Esophagus muscularis mucosa (tissue), 4 donors: ENCODE measurements at regions not wholly inside any gene's neighbourhood (a gene's known extent, or its start where the extent isn't known, plus 50 kb on each side); places are given as distances from the start of the nearest gene placed in this dataset.

Experiments used
- DNase-seq: peaks from one replicate; pipeline ENCODE4 v3.0.0-alpha.2; 2017; ENCODE audit errors: extremely low spot score
- H3K27ac ChIP-seq, 4 donors: fragments of 200-600 bp; sonication (generic); replicated peaks in 1 of 4; 1 replicate in 3 of 4; 2 replicates in 1 of 4; pipeline ENCODE4 v1.5.1; 2016 to 2019; ENCODE audit warnings: mild to moderate bottlenecking in 1 of 4
- H3K27me3 ChIP-seq, 4 donors: fragments of 200-600 bp; sonication (generic); one replicate each; pipeline versions ENCODE4 v1.5.1 to v1.6.0; 2016 to 2019
- H3K36me3 ChIP-seq, 4 donors: fragments of 200-600 bp; sonication (generic); one replicate each; pipeline ENCODE4 v1.5.1; 2016 to 2019
- H3K4me1 ChIP-seq, 4 donors: fragments of 200-600 bp; sonication (generic); one replicate each; pipeline ENCODE4 v1.5.1; 2016 to 2019
- H3K4me3 ChIP-seq, 4 donors: fragments of 200-600 bp; sonication (generic); 1 replicate in 2 of 4; 2 replicates in 2 of 4; pipeline ENCODE4 v1.5.1; 2016 to 2019; ENCODE audit warnings: mild to moderate bottlenecking in 4 of 4, moderate library complexity in 1 of 4
- H3K9me3 ChIP-seq, 4 donors: fragments of 200-600 bp; sonication (generic); 1 replicate in 3 of 4; 2 replicates in 1 of 4; pipeline ENCODE4 v1.5.1; 2016 to 2019
- CTCF ChIP-seq, 3 experiments: fragments of 200-600 bp in 2 of 3; fragments of 450-650 bp in 1 of 3; sonication (generic) in 2 of 3; IDR thresholded peaks; one replicate each; pipeline ENCODE4 v1.5.1; 2017 to 2019; ENCODE audit warnings: antibody characterized with exemption in 3 of 3, mild to moderate bottlenecking in 2 of 3, moderate library complexity in 1 of 3
- EP300 ChIP-seq: sonication (generic); formaldehyde crosslinking; IDR thresholded peaks from one replicate; pipeline ENCODE4 v1.6.1; 2017; ENCODE audit warnings: antibody characterized with exemption
- POLR2A ChIP-seq: fragments of 450-650 bp; IDR thresholded peaks from one replicate; pipeline ENCODE4 v1.6.1; 2017; ENCODE audit warnings: antibody characterized with exemption, moderate library complexity, mild to moderate bottlenecking, low read depth
- POLR2AphosphoS5 ChIP-seq, 2 donors: sonication (generic); formaldehyde crosslinking; IDR thresholded peaks; one replicate each; pipeline ENCODE4 v1.6.1; 2017; ENCODE audit warnings: antibody characterized with exemption in 2 of 2
- WGBS: methylation state at CpG from one replicate; pipeline ENCODE4 v1.1.5; 2018; 5-methylcytosine and 5-hydroxymethylcytosine counted together
- intact Hi-C: fragments of 100-400 bp; cut with DNase I; formaldehyde crosslinking; loops from one replicate; pipeline ENCODE4 v1.15.1; 2023

DNA sequence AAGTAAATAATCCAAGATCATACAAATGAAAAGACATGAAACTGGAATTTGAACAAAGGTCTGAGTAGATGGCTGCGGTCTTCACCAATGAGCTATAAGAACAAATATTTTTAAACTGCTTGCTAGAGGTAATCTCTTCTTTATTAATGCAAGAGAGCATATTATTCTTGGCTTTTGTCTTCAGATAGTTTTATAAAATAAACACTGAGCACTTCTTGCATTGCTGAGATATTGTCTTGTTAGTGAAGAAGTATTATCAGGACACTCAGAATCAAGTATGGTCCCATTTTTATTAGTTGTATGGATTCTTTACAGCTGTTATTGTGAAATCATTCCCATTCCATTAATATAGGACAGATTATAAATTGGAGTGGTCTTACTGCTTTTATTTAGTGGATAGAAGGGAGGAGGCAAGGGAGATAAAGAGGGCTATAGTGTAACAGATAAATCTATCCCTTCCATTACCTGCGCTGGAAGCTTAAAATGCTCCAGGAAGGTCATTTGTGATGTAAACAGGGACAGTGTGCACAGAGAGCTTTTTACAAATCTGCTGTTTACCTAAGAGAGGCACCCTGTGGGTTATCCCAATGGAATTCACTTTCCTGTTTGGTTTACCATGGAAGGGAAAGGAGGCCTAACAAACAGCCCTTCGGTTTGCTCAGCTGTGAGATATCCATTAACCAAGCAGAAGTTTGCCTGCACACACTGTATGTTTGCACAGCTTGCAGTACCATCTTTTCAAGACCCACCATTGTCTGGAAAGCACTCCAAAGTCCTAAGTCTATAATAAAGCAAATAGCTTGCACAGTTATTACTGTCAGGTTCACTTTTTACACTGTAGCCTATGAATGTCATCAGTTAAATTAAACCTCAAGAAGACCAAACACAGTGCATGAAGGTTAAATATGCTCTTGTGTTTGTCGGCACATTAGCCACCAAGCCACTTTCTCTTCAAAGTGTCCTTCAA is 347.7 kb upstream of the TGFBR2 start:
- no peaks in the 10 kb centered on the region for H3K9me3 ChIP-seq
- no peak for TF ChIP-seq EP300
- TF ChIP-seq CTCF (IDR thresholded peaks at IDR 0.05): no peak
- no peak for TF ChIP-seq POLR2A
- TF ChIP-seq POLR2AphosphoS5 (IDR thresholded peaks at IDR 0.05): no peak
- no peak overlapping the region for H3K4me3 ChIP-seq
- DNase-seq: no peak
- intact Hi-C loops: no loop called here
- H3K27ac ChIP-seq: no peak overlapping the region
- 80% methylated on average over 4 of the region's 4 CpGs for WGBS
- peaks cover 7 to 41% (median 36%) of the 10 kb centered on the region in 4 donors for H3K4me1 ChIP-seq
- no peaks in the 10 kb centered on the region for H3K27me3 ChIP-seq
- H3K36me3 ChIP-seq: no peaks in the 10 kb centered on the region

DNA sequence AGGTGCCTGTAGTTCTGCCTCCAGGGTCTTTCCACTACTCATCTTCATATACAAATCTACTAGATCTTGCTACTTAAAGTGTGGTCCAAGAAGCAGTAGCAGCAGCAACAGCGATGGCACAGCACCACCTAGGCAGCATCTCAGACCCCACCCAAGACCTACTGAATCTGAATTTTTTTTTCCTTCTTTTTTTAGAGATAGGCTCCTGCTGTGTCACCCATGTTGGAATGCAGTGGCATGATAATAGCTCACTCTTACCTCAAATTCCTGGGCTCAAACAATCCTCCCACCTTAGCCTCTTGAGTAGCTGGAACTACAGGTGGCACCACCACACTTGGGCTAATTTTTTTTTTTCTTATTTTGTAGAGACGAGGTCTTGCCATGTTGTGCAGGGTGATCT is 346.7 kb upstream of the TGFBR2 start:
- no peak overlapping the region for H3K4me3 ChIP-seq
- no peaks in the 10 kb centered on the region for H3K27me3 ChIP-seq
- H3K4me1 ChIP-seq: peaks cover 7 to 41% (median 37%) of the 10 kb centered on the region in 4 donors
- intact Hi-C loops: no loop called here
- H3K27ac ChIP-seq: no peak overlapping the region
- TF ChIP-seq POLR2AphosphoS5 (IDR thresholded peaks at IDR 0.05) (no peak), POLR2A (no peak), CTCF (IDR thresholded peaks at IDR 0.05) (no peak), EP300 (no peak)
- no peaks in the 10 kb centered on the region for H3K9me3 ChIP-seq
- no peak for DNase-seq
- no peaks in the 10 kb centered on the region for H3K36me3 ChIP-seq
- 96% methylated on average over 2 of the region's 2 CpGs for WGBS

DNA sequence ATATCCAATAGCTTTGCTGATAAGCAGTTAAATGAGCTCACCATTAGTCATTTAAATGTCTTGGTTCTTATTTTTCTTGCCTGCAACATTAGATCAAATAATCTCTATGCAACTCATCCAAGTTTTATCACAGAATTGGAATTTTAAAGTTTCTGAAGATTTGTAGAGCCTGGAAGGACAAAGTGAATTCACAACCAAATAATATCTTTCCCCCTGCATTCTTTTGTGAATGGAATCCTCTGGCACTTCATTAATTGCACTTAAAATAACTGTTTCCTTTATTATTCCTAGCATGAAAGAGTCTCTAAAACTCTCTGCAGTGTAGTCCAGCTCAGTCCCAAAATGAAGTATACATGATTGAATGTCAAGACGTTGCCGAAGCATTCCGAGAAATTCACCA is 345.6 kb upstream of the TGFBR2 start:
- 15% methylated on average over 3 of the region's 3 CpGs for WGBS
- TF ChIP-seq EP300 (no peak), CTCF (IDR thresholded peaks at IDR 0.05) (no peak), POLR2AphosphoS5 (IDR thresholded peaks at IDR 0.05) (no peak), POLR2A (no peak)
- no peak for DNase-seq

DNA sequence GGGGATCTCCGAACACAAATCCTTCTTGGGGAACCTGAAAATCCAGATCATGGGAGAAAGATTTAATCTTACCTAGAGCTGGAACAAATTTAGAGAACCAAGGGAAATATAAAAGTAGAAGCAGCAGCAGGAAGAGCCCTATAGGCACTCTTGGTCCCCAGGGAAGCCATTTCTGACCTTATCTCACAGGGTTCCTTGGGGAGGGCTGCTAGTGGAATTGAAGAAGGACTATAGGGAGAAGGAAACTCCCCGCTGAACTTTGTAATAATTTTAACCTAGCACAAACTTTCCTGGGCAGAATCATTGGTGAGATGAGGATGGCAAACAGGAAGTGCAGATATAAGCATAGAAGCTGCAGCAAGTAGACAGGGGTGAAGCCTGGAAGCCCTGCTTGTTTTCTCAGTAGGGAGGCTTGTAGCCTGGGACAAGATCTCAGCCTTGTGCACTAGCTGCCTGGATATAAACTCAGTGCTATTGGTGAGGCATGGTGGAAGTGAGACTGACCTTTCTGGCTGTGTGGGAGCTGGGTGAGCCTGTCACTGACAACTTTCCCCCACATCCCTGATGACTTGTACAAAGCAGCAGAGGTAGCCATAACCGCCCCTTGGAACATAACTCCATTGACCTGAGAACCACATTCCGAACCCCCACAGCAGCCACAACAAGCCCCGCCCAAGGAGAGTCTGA is 343.0 kb upstream of the TGFBR2 start:
- no peaks in the 10 kb centered on the region for H3K36me3 ChIP-seq
- no peak for DNase-seq
- intact Hi-C loops: no loop called here
- no peak overlapping the region for H3K27ac ChIP-seq
- H3K9me3 ChIP-seq: no peaks in the 10 kb centered on the region
- peaks cover 7 to 51% (median 46%) of the 10 kb centered on the region in 4 donors for H3K4me1 ChIP-seq
- 88% methylated on average over 5 of the region's 5 CpGs for WGBS
- no peaks in the 10 kb centered on the region for H3K27me3 ChIP-seq
- TF ChIP-seq POLR2AphosphoS5 (IDR thresholded peaks at IDR 0.05) (no peak), EP300 (no peak), POLR2A (no peak), CTCF (IDR thresholded peaks at IDR 0.05) (no peak)
- no peak overlapping the region for H3K4me3 ChIP-seq

More for the DNA sequence above, 345.6 kb upstream of the TGFBR2 start:
- no peaks in the 10 kb centered on the region for H3K27me3 ChIP-seq
- H3K4me1 ChIP-seq: peaks cover 7 to 41% (median 37%) of the 10 kb centered on the region in 4 donors
- H3K27ac ChIP-seq: peak overlapping the region; percentile 5 to 64 (median 34)
- intact Hi-C loops: no loop called here
- no peaks in the 10 kb centered on the region for H3K36me3 ChIP-seq
- no peak overlapping the region for H3K4me3 ChIP-seq
- H3K9me3 ChIP-seq: no peaks in the 10 kb centered on the region
